ENCODE measurements at regions not wholly inside any gene's neighbourhood (a gene's known extent, or its start where the extent isn't known, plus 50 kb on each side); places are given as distances from the start of the nearest gene placed in this dataset.
"Not testable (repeated sequence)": the region's sequence is repeated elsewhere in the genome, so short reads cannot be mapped to it uniquely, and the experiment has no call there.

GRCh38 chr20:30845923-30846322 lies 411.5 kb upstream of the DEFB115 start:
- H3K9ac ChIP-seq (ENCODE audit: low read depth in 1 of 2, low read length in 2 of 2); DNase-seq (ENCODE audit: low spot score); H3K36me3 ChIP-seq (ENCODE audit: control insufficient read depth in 4 of 4, insufficient read depth in 3 of 4, low read depth in 1 of 4, low read length in 3 of 4); H3K9me3 ChIP-seq (ENCODE audit: control insufficient read depth in 4 of 4, low read length in 3 of 4); H3K27me3 ChIP-seq (ENCODE audit: control insufficient read depth in 4 of 4, insufficient read depth in 4 of 4, low read length in 3 of 4); H3K4me3 ChIP-seq (ENCODE audit: low read depth in 1 of 3, low read length in 3 of 3); H3K4me1 ChIP-seq (ENCODE audit: control insufficient read depth in 4 of 4, insufficient read depth in 4 of 4, low read length in 3 of 4); H3K27ac ChIP-seq (ENCODE audit: low read depth in 1 of 2, low read length in 2 of 2): not testable (repeated sequence)
- 76% methylated on average over 5 of the region's 5 CpGs for WGBS

GRCh38 chr20:30868271-30868670 lies 389.2 kb upstream of the DEFB115 start:
- not testable (repeated sequence) for H3K27ac ChIP-seq (ENCODE audit: low read depth in 1 of 2, low read length in 2 of 2); H3K36me3 ChIP-seq (ENCODE audit: control insufficient read depth in 4 of 4, insufficient read depth in 3 of 4, low read depth in 1 of 4, low read length in 3 of 4); H3K9me3 ChIP-seq (ENCODE audit: control insufficient read depth in 4 of 4, low read length in 3 of 4); H3K9ac ChIP-seq (ENCODE audit: low read depth in 1 of 2, low read length in 2 of 2); H3K4me1 ChIP-seq (ENCODE audit: control insufficient read depth in 4 of 4, insufficient read depth in 4 of 4, low read length in 3 of 4); H3K4me3 ChIP-seq (ENCODE audit: low read depth in 1 of 3, low read length in 3 of 3); DNase-seq (ENCODE audit: low spot score); H3K27me3 ChIP-seq (ENCODE audit: control insufficient read depth in 4 of 4, insufficient read depth in 4 of 4, low read length in 3 of 4)
- 74% methylated on average over 12 of the region's 12 CpGs for WGBS

GRCh38 chr20:30871127-30871526 lies 386.3 kb upstream of the DEFB115 start:
- not testable (repeated sequence) for H3K4me1 ChIP-seq (ENCODE audit: control insufficient read depth in 4 of 4, insufficient read depth in 4 of 4, low read length in 3 of 4); H3K4me3 ChIP-seq (ENCODE audit: low read depth in 1 of 3, low read length in 3 of 3); H3K27ac ChIP-seq (ENCODE audit: low read depth in 1 of 2, low read length in 2 of 2); H3K36me3 ChIP-seq (ENCODE audit: control insufficient read depth in 4 of 4, insufficient read depth in 3 of 4, low read depth in 1 of 4, low read length in 3 of 4); H3K9ac ChIP-seq (ENCODE audit: low read depth in 1 of 2, low read length in 2 of 2); H3K9me3 ChIP-seq (ENCODE audit: control insufficient read depth in 4 of 4, low read length in 3 of 4); DNase-seq (ENCODE audit: low spot score); H3K27me3 ChIP-seq (ENCODE audit: control insufficient read depth in 4 of 4, insufficient read depth in 4 of 4, low read length in 3 of 4)
- WGBS: 70% methylated on average over 7 of the region's 7 CpGs

GRCh38 chr20:30872252-30872651 lies 385.2 kb upstream of the DEFB115 start:
- H3K27me3 ChIP-seq (ENCODE audit: control insufficient read depth in 4 of 4, insufficient read depth in 4 of 4, low read length in 3 of 4); H3K4me1 ChIP-seq (ENCODE audit: control insufficient read depth in 4 of 4, insufficient read depth in 4 of 4, low read length in 3 of 4); H3K9me3 ChIP-seq (ENCODE audit: control insufficient read depth in 4 of 4, low read length in 3 of 4); H3K4me3 ChIP-seq (ENCODE audit: low read depth in 1 of 3, low read length in 3 of 3); H3K9ac ChIP-seq (ENCODE audit: low read depth in 1 of 2, low read length in 2 of 2); H3K27ac ChIP-seq (ENCODE audit: low read depth in 1 of 2, low read length in 2 of 2); H3K36me3 ChIP-seq (ENCODE audit: control insufficient read depth in 4 of 4, insufficient read depth in 3 of 4, low read depth in 1 of 4, low read length in 3 of 4); DNase-seq (ENCODE audit: low spot score): not testable (repeated sequence)
- WGBS: 62% methylated on average over 7 of the region's 7 CpGs

- not testable (repeated sequence) for H3K9ac ChIP-seq (ENCODE audit: low read depth in 1 of 2, low read length in 2 of 2); H3K9me3 ChIP-seq (ENCODE audit: control insufficient read depth in 4 of 4, low read length in 3 of 4); DNase-seq (ENCODE audit: low spot score); H3K27ac ChIP-seq (ENCODE audit: low read depth in 1 of 2, low read length in 2 of 2); H3K27me3 ChIP-seq (ENCODE audit: control insufficient read depth in 4 of 4, insufficient read depth in 4 of 4, low read length in 3 of 4); H3K4me3 ChIP-seq (ENCODE audit: low read depth in 1 of 3, low read length in 3 of 3); H3K4me1 ChIP-seq (ENCODE audit: control insufficient read depth in 4 of 4, insufficient read depth in 4 of 4, low read length in 3 of 4); H3K36me3 ChIP-seq (ENCODE audit: control insufficient read depth in 4 of 4, insufficient read depth in 3 of 4, low read depth in 1 of 4, low read length in 3 of 4)
Measured at GRCh38 chr20:30875868-30876267, 381.6 kb upstream of the DEFB115 start.

- DNase-seq (ENCODE audit: low spot score); H3K27ac ChIP-seq (ENCODE audit: low read depth in 1 of 2, low read length in 2 of 2); H3K4me3 ChIP-seq (ENCODE audit: low read depth in 1 of 3, low read length in 3 of 3); H3K4me1 ChIP-seq (ENCODE audit: control insufficient read depth in 4 of 4, insufficient read depth in 4 of 4, low read length in 3 of 4); H3K9ac ChIP-seq (ENCODE audit: low read depth in 1 of 2, low read length in 2 of 2); H3K9me3 ChIP-seq (ENCODE audit: control insufficient read depth in 4 of 4, low read length in 3 of 4); H3K27me3 ChIP-seq (ENCODE audit: control insufficient read depth in 4 of 4, insufficient read depth in 4 of 4, low read length in 3 of 4); H3K36me3 ChIP-seq (ENCODE audit: control insufficient read depth in 4 of 4, insufficient read depth in 3 of 4, low read depth in 1 of 4, low read length in 3 of 4): not testable (repeated sequence)
- WGBS: 14% methylated on average over 20 of the region's 20 CpGs
Measured at GRCh38 chr20:30891400-30891799, 366.1 kb upstream of the DEFB115 start.

Data from liver (tissue), 6 donors.